HG03025 (cell line): ENCODE measurements at regions not wholly inside any gene's neighbourhood (a gene's known extent, or its start where the extent isn't known, plus 50 kb on each side); places are given as distances from the start of the nearest gene placed in this dataset.

Experiments
- ATAC-seq: cut with Tn5 transposase; IDR thresholded peaks from one replicate; pipeline ENCODE4 v1.9.1; 2021; ENCODE audit warnings: mild to moderate bottlenecking, moderate library complexity; ENCODE audit not compliant: unreplicated experiment, low FRiP score

DNA sequence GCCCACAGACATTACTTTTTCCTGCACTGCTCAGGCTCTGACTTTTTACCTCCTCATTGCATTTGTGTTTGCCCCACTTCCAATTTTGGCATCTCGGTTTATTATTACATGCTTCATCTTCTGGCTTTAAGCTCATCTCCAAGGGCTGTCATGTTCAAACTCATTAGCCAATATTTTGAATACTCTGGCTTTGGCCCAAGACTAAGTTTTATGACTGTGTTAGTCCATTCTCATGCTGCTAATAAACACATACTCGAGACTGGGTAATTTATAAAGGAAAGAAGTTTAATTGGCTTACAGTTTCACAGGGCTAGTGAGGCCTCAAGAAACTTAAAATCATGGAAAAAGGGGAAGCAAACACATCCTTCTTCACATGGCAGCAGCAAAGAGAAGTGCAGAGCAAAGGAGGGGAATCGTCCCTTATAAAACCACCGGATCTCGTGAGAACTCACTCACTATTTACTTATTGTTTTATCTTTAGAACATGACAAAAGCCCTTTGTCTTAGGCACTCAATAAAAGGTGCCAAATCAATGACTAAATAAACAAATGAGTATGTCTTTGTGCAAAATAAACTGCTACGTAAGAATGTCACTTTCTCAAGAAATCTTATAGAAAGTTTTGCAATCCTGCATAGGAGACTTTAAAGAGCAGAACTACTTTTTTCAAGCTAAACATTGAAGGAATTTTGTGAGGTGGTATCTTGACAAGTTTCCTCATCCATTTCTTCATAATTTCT is 233.4 kb upstream of the SPRY2 start:
- no peak for ATAC-seq

GRCh38 chr13:80572923-80573316 is 232.0 kb upstream of the SPRY2 start:
- no peak for ATAC-seq

GRCh38 chr13:80572308-80572922 is 231.5 kb upstream of the SPRY2 start:
- ATAC-seq, result no peak

DNA sequence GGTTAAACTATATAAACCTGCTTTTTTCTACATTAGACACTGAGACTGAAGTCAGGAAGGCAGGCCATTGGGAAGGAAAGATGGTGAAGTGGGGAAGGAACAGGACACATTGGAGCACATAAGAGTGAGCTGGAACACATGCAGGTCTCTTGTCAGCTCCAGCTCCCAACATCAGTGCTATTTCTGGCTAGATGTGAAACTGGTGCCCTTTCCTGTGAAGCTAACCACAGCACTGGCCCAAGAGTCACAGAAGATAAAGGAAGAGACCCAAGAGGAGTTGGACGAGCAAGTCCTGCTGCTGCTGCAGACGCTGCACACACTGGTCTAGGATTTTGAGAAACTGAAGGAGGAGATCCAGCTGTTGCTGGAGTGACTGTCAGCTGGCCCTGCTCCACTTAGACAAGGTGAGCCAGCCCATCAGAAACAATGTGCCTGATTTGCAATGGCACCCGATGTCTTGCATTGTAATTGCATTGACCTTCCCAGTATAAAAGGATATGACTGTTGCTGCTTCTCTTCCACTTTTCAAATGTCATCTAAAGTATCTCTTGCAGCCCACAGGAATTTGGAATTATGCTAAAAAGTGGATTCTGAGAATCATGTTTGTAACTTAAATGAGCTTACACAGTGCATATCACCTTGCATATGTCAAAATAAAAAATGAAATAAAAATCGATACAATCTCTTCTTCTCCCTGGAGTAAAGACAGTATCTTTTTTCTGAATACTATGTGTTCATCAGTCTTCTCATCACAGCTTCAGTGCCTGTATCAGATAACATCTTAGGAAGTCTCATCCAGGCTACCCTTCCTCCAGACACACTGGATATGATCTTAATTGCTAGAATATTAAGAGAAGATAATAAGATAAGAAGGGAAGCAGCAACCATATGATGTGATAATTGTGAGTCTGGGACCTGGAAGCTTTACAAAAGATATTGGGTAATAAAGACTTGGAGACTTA is 230.7 kb upstream of the SPRY2 start:
- ATAC-seq, result no peak

DNA sequence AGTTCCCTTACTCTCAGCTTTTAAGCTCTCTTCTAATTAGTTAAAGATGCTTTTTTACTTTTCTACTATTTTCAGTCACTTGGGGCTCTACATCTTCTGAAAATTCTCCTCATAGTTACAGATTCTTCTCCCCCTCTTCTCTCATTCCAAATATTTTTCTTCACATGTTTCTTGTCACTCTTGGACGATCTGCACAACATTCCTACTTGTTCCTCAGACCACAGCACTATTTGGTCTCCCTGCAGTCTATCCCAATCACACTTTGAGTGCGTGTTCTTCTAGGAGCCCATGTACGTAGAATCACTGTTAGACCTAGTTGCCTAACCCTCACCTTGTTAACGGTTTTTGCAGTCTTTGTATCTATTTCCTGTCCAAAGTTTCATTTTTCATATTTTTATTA is 222.5 kb upstream of the SPRY2 start:
- no peak for ATAC-seq

- ATAC-seq, result no peak
Observed at GRCh38 chr13:80562433-80563156, 221.7 kb upstream of the SPRY2 start.

DNA sequence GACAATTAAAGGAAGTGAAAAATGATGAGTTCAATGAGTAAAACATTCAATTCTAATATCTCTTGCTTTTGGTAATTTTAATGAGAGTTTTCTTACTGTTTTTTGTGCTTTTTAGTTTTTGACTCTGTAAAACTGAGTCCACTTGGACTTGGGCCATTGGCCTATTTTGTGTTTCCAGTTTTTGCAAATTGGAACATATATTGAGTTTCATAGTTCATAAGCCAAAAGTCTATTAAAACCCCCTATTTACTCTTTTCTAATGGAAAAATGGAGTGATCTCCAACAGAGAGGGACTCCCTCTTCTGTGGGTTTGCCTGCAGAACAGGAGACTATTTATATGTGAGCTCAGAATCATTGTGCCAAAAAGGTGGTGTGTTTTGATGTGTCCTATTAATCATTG is 219.7 kb upstream of the SPRY2 start:
- ATAC-seq, result no peak

DNA sequence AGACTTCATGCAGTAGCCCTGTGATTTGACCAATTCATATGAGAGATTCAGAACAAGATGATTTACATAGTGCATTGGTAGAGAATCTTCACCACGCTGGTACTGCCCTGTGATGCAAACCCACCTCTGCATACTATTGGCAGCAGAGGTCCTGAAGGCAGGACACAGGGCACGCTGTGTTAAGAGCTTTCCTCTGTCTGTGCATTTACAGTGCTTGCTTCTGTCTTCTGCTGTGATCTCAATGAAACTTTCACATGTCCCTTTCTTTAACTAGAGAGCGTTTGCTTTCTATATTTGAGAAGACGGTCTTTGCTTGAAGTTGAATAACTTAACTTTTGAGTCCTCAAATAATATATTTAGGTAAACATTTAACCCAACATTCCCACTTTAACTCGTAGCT is 219.0 kb upstream of the SPRY2 start:
- no peak for ATAC-seq

DNA sequence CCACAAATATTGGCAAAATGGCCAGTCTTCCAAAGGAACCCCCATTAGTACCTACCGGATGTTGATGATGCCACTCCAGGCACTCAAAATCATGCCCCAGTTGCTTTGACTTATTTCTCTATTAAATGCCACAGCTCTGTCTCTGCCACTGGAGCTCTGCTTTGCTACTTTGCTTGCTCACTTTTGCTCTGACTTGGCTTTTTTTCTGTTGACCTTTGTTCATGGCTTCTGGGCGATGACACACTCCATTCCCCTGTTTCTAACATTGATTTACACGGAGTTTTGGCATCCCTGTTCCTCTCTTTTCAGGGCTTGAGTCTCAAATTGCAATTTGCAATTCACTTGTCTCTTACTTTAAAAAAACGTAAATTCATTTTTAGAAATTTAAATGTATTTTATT is 217.1 kb upstream of the SPRY2 start:
- no peak for ATAC-seq

GRCh38 chr13:80555796-80556678 is 215.1 kb upstream of the SPRY2 start:
- ATAC-seq, result no peak

GRCh38 chr13:80552851-80553440 is 212.0 kb upstream of the SPRY2 start:
- ATAC-seq, result no peak

DNA sequence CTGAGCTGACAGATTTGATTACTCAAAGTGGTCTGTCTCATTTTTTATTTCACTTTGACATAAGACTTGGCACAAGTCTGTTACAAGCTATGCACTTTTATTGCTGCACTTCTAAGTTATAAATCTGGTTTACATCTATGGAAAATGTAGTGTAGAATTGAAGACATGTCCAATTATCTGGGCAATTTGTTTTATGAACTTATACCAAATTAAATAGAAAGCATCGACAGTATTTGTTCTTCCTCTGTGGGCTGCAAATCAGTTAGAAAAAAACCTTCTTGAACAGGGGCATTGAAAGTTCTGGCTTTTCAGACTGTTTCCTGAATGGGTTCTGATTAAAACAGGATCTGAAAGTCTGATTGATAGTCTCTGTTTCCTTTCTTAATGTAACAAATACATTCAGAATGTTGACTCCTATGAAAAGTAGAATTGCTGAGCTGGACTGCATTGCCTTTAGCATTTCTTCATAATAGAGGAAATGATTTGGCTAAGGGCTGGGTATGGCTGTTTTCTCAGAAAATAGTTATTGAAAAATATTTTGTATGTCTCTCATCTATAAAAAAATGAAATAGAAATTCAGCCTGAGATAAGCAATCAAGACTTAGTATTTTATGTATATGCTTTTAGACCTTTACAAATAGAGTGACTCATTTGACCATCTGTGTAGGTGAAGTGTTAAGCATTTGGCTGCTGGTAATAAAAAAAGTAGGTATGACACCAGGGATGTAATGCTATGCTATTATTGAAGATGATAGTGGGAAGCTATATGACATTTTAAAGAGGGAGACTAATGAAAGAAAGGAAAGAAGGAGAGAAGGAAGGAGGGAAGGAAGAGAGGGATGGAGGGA is 210.9 kb upstream of the SPRY2 start:
- no peak for ATAC-seq

- ATAC-seq, result no peak
Observed at GRCh38 chr13:80550971-80551441, 210.1 kb upstream of the SPRY2 start.

DNA sequence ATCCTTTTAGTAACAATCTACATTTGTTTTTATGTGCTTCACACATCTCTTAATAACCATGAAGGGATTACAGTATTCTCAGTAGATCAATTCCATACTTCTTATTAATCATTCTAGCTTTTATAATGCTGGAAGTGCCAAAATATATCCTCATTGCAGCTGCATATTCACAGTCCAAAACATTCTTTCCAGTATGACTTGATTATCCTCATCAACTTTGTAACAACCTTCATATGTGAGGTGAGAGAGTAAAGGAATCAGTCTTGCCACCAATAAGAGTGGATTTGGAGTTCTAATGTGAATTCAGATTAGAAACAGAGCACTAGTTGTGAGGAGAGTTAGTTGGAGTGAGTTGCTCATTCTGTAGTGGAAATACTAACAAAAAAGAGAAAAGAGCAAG is 208.0 kb upstream of the SPRY2 start:
- no peak for ATAC-seq

- ATAC-seq, result no peak
Observed at GRCh38 chr13:80547885-80548825, 207.2 kb upstream of the SPRY2 start.

DNA sequence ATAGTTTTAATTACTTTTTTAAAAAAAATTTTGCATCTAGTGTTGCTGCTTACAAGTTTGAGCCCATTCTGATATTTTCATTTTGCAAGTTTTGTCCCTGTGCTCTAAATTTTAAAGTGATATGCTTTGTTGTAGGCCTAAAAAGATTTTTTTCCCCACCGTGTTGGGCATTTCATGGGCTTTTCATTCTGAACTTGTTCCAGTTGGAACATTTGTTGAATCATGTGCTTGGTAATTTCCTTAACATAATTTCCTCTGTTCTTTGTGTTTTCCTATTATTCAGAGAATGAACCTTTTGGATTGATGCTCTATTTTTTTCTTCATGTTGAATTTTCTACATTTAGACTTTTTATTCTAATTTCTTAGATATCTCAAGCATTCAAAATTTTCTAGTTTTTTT is 206.4 kb upstream of the SPRY2 start:
- no peak for ATAC-seq

- ATAC-seq, result no peak
Observed at GRCh38 chr13:80533175-80533574, 192.2 kb upstream of the SPRY2 start.
